NCI-H82 (cell line): ENCODE measurements at regions not wholly inside any gene's neighbourhood (a gene's known extent, or its start where the extent isn't known, plus 50 kb on each side); places are given as distances from the start of the nearest gene placed in this dataset.
"Not testable (repeated sequence)": the region's sequence is repeated elsewhere in the genome, so short reads cannot be mapped to it uniquely, and the experiment has no call there.

Experiments
- DNase-seq: peaks from one replicate; lab custom pipeline; 2025; lab: John Stamatoyannopoulos, UW

GRCh38 chr12:22810036-22810435, 185.1 kb downstream of the ETNK1 start:
- DNase-seq: no peak

DNA sequence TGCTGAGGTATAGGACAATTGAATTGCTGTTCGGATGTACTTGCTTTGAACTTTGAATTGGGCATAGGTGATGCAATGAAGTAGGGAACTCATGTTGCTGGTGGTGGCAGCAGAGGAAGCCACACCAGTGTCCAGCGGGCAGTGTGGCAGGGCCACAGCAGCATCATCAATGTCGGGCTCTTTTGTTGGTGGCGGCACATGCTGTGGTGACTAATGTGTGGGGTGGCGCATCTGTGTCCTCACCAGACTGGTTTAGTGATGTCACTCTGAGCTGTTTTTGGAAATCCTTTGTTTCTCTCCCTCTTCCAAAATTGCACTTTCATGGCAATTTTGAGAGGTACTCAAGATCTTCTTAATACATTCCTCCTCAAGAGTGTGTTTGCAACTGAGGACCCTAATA, 187.6 kb downstream of the ETNK1 start:
- DNase-seq: no peak

DNA sequence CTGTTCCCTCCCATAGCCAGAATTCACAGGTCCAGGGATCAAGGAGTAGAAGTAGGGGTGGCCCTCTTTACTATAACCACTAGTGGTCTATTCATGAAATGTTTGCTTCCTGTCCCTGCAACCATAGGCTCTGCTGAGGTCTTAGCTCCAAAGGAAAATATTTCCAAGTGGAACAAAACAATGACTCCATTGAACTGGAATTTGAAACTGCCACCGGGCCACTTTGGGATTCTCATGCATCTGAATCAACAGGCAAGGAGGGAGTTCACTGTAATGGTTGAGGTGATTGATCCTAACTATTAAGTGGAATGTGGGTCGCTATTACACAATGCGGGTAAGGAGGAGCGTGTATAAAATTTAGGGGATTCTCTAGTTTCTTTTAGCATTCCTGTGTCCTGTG, 197.0 kb downstream of the ETNK1 start:
- no peak for DNase-seq

DNA sequence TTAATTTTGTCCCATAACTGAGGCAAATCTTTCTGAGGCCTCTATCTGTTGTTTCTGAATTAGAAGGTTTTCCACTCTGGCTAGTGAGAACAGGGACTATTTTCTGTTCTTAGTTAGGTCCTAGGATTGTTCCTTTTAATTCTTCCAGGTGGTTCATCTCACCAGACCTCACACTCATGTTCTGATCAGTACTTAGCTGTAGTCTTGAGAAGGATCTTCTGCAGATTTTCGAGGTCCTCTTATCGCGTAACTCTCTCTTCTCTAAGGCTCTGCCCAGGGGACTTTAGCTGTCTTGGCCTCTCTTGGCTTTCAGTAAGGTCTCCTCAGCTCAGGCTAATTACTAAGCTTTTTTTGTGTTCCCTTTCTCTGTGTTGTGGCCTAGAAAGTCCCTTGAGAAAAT, 201.1 kb downstream of the ETNK1 start:
- no peak for DNase-seq

- not testable (repeated sequence) for DNase-seq
Observed at GRCh38 chr12:22826446-22826981, 201.5 kb downstream of the ETNK1 start.

DNA sequence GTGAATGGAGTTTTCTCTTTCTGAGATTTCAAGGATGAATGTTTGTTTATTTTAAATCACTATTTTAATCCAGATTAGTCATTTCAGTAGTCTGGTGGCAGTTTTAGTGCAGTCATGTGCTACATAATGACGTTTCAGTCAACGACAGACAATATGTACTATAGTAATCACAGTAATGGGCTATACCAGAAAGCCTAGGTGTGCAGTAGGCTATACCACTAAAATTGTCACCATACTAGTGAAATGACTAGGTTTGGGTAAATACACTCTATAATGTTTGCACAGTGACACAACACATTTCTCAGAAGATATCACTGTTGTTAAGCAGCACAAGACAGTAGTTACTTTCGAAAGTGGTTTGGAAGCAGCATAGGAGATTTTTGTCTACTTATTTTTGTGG, 203.1 kb downstream of the ETNK1 start:
- DNase-seq: no peak

- DNase-seq: no peak
Observed at GRCh38 chr12:22835431-22835830, 210.5 kb downstream of the ETNK1 start.

DNA sequence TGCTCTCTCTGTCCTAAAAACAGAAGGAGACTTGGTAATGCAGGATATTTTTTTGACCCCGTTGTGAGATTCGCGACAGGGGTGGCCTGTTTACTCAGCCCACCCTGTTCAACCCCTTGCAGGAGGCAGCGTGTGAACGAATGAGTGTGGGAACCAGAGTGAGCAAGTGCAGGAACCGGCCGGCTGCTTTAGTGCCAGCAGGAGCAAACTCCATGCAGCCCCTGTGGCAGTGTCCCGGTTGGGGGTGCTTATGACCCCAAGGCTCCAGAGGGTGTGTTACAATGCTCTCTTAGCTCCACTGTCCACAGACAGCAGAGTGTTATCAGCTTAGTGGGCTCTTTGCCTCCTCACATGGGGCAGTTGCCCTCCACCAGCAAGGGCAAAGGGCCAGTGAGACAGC, 225.2 kb downstream of the ETNK1 start:
- DNase-seq: no peak

DNA sequence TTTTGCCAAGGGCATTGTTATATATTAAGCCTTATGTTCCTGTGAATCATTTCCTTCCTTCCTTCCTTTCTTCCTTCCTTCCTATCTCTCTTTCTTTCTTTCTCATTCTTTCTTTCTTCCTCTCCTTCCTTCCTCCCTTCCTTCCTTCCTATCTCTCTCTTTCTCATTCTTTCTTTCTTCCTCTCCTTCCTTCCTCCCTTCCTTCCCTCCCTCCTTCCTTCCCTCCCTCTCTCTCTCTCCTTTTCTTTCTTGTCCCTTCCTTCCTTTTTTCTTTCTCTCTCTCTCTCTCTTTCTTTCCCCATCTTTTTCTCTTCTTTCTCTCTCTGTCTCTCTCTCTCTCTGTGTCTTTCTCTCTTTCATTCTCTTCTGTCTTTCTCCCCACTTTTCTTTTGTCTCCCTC, 226.6 kb downstream of the ETNK1 start:
- DNase-seq: no peak

DNA sequence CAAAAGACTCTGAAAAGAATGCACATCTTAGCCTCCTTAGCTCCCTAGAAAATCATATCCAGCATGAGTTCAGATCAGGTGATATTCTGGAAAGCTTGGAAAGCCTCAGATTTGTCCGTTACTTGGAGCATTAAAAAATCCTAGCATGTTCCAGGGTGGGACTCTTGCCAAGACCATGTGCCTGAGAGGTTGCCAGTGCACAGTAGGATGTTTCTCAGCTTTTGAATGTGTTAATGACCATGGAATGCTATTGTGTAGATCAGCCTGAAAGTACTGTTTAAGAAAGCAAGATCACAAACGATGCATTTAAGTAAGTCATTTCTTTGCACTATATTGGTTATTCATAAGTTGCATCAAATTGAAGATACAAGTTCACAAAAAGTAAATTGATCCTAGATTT, 230.5 kb downstream of the ETNK1 start:
- no peak for DNase-seq

- peak; percentile 62 for DNase-seq
Observed at GRCh38 chr12:22856178-22856577, 231.2 kb downstream of the ETNK1 start.

DNA sequence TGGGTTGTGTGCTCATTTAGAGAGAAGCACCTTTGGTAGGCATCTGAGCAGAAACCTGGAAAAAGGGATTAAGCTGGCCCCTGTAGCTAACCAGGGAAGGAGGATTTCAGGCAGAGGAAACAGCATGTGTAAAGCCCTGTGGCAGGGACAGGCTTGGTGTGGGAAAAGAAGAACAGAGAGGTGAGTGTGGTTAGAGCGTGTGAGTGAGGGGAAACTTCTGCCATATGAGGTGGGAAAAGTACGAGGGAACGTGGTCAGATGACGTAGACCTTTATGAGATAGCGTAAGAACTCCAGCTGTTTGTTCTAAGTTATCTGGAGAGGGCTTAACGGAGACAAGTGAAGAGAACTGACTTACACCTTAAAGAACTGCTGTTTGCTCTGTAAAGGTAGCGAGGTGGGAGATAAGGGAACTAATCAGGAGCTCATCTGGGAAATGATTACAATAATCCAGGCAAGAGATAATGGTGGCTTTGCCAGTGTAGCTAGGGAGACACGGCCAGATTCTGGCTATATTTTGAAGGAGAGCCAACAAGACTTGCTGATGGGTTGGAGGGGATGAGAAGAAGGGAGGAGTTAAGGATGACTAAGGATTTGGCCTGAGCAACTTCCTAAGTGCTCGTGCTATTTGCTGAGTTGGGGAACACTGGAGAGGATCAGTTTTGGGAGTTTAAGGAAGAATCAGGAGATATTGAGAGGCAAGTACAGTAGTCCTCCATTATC, 234.0 kb downstream of the ETNK1 start:
- no peak for DNase-seq

GRCh38 chr12:22860926-22861325, 236.0 kb downstream of the ETNK1 start:
- peak; percentile 28 for DNase-seq

DNA sequence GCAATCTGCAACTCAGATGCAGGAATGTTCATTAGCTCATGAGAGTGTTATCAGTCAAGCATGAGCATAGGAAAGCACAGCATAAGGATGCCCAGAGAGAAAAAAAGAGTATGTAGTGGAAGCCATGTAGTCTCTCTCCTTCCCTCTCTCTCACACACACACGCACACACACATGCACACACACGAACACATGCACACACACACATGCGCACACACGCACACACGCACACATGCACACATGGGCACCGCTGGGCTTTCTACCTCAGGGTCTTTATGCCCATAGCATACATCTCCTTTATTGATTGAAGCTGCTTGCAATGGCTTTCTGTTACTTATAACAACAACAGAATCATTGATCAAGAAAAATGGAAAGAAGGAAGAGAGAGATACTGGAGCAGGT, 240.9 kb downstream of the ETNK1 start:
- no peak for DNase-seq

DNA sequence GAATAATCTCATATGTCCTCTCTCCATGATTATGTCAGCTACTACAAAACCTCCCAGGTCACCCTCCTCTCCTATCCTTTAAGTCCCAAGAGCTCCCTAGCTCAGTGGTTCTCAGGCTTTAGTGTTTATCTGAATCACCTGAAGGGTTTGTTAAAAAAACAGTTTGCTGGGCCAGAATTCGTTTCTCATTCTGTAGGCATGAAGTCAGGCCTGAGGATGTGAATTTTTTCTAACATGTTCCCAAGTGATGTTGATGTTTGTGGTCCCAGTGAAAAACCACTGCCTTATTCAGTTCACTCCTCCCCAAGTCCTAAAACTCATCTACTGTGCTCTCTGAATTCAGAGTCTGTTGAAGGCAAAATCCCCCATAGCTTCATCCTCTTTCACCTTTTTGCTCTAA, 241.4 kb downstream of the ETNK1 start:
- DNase-seq: no peak

DNA sequence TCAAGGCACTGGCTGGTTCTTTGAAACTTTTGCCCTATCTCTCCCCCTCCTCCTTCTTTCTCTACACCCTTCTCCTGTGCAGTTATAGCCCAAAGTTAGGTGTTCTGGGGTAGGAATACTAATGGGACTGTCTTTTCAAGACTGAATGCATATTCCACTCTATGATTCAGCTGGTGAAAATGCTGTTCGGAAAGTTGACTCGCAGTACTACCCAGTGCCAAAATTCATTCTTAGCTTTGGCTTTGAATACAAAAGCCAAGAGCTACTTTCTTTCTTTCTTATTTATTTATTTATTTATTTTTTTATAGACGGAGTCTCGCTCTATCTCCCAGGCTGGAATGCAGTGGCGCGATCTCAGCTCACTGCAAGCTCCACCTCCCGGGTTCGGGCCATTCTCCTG, 249.2 kb downstream of the ETNK1 start:
- DNase-seq: no peak

DNA sequence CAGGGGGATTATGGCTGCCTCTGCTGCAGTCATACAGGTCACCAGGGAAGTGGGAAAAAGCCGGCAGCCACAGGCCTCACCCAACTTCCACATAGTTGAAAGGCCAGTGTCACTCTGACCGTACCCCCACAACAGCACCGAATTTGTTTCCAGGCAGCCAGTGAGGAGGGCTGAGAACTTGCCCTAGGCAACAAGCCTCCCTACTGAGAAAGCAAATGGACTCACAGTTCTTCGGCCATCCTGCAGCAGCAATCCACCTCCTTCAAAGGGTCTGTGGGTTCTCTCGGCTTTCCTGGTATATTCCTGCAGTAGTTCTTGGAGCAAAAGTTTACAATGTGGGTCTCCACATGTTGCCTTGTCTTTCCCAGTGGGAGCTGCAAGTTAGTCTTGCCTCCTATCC, 251.3 kb downstream of the ETNK1 start:
- DNase-seq: no peak

DNA sequence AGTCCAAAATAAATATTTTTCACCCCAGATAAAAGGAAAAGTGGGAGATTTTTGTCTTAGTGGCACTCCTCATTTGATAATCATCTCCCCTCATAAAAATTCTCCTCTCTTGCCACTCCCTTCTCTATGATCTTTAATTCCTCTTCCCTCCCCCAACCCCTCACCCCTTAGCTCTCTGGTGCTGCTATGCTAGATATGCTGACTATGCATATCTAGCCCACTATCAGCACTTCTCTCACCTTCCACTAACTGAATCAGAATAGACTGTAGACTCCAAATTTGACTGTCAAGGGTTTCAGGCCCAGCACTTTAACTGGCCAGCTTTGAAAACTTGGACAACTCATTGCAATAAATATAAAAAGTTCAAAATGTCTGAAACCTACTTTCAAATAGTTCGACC, 254.2 kb downstream of the ETNK1 start:
- DNase-seq: no peak

DNA sequence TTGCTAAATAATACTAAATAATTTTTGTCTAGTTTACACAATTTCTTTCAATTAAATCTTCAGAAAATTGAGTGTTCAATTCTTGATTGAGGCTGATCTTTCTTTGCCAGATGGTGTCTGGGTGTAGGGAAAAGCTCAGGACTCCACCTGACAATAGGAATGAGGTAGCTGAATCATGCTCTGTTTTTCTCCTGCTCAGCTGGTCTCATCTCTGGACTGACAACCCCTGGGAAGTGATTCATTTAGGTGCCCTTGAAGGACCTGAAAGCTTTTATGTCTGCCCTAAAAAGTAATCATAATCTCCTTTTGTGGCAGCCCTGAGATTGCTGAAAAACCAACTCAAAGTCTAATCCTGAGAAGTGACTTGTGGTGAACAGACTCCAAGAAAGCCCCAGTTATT, 255.4 kb downstream of the ETNK1 start:
- peak; percentile 34 for DNase-seq

DNA sequence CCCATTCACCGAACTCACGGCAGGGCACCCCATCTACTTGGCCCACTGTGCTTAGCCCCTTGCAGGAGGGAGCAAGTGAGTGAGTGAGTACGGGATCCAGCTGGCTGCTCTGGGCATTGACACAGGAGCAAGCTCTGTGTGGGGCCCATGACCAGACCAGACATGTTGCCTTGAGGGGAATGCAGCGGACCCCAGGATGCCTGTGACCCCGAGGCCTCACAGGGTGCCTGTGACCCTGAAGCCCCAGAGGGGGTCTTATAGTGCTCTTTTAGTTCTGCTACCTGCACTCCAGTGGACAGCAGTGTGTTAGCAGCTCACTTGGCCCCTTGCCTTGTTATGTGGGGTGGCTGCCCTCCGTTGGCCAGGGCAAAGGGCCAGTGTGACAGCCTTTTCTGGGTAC, 255.8 kb downstream of the ETNK1 start:
- DNase-seq: no peak

- DNase-seq: no peak
Observed at GRCh38 chr12:22881878-22882385, 257.0 kb downstream of the ETNK1 start.

DNA sequence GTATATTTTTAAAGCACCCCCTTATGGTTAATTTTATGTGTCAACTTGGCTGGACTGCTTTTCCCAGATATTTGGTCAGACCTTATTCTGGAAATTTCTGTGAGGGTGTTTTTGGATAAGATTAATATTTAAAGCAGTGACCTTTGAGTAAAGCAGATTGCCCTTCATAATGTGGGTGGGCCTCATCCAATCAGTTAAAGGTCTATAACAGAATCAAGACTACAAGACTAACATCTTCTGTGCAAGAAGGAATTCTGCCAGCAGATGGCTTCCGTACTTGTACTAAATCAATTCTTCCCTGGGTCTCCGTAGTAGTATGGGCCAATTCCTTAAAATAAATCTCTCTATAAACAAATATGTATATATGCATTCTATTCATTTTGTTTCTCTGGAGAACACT, 257.6 kb downstream of the ETNK1 start:
- no peak for DNase-seq

DNA sequence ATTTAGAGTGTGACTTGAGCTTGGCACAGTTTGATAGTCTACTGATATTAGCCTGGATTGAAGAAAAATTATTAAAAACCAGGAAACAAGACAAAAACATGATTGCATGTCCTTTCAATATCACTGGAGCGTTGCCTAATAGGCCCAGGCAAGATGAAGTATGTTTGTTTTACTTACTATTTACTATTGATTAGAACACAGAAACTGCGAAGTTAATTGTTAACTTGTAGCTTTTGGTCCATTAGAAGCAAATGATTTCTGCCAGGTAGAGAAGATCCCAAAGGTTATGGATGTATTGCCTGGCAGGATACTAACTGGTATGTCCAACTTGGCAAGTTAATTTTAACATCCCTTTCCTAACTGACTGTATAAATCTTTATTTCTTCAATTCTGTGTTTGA, 268.9 kb downstream of the ETNK1 start:
- DNase-seq: no peak

GRCh38 chr12:22899184-22899583, 274.2 kb downstream of the ETNK1 start:
- no peak for DNase-seq
